ENCODE measurements at regions not wholly inside any gene's neighbourhood (a gene's known extent, or its start where the extent isn't known, plus 50 kb on each side); places are given as distances from the start of the nearest gene placed in this dataset.
A peak's percentile ranks its signal among the peaks of the same experiment; 100 is the strongest.

DNA sequence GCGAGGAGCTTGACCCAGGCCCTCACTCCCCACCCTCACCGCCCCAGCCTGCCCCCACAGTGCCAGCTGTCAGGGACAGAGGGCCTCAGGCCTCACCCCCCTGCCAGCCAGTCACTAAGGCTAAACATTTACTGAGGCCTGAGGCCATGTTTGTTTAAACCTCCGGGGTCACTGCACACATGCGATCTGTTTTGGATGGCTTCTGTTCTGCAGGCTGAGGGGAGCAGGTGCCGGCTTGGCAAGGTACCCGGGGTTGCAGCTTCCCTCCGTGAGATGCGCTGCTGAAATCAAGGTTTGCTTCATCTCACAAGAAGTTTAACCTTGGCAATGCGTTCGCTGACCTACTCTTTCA lies 103.3 kb upstream of the BOD1 start:
- peaks cover 6% of the 10 kb centered on the region for H3K4me1 ChIP-seq (ENCODE audit: control insufficient read depth, insufficient read depth, low read length)
- POLR2A ChIA-PET (ENCODE audit: unreplicated experiment): no interaction called here
- no peak overlapping the region for H3K4me2 ChIP-seq (ENCODE audit: low read depth, low read length)
- no peak overlapping the region for H2BK120ac ChIP-seq (ENCODE audit: low read depth, low read length)
- CTCF ChIA-PET: no interaction called here
- no peaks in the 10 kb centered on the region for H3K36me3 ChIP-seq (ENCODE audit: control insufficient read depth, insufficient read depth, low read length)
- H2AK5ac ChIP-seq (ENCODE audit: low read depth, low read length): no peak overlapping the region
- no peak overlapping the region for H3K4ac ChIP-seq (ENCODE audit: low read depth, low read length)
- no peak overlapping the region for H2BK15ac ChIP-seq (ENCODE audit: low read depth, low read length)
- H3K27ac ChIP-seq (ENCODE audit: insufficient read depth, low read length): no peak overlapping the region
- H2AFZ ChIP-seq (replicated peaks; ENCODE audit: low read length, poor library complexity): peak overlapping the region; percentile 51
- no peaks in the 10 kb centered on the region; the same call in 1 of the 2 replicates for H3K9me1 ChIP-seq (ENCODE audit: insufficient read depth, low read length)
- no peaks in the 10 kb centered on the region for H4K20me1 ChIP-seq (ENCODE audit: insufficient read depth, low read length)
- ATAC-seq (ENCODE audit: low read depth) (peak; percentile 20), DNase-seq (no peak)
- no peak overlapping the region for H4K91ac ChIP-seq (ENCODE audit: insufficient read depth, low read depth, low read length)
- H3K27me3 ChIP-seq (ENCODE audit: control insufficient read depth, insufficient read depth, low read length): peaks cover 5% of the 10 kb centered on the region
- H2BK20ac ChIP-seq (ENCODE audit: low read depth, low read length): no peak overlapping the region
- in situ Hi-C loops (cut with MboI; ENCODE audit: low sequenced_read_pairs) (no loop called here), intact Hi-C loops (cut with micrococcal nuclease) (loop anchor here (5.0 to 10.0 kb wide), 2 partner anchors 173 to 255 kb away; no protein-coding TSS in a partner anchor), dilution Hi-C loops (cut with HindIII; ENCODE audit: low sequenced_read_pairs, unreplicated experiment) (no loop called here)
- TF ChIP-seq RFX5 (IDR thresholded peaks at IDR 0.05; ENCODE audit: low read depth, low read length): no peak
- TF ChIP-seq NFE2L2 (IDR thresholded peaks at IDR 0.05; ENCODE audit: low read depth, low read length): no peak
- TF ChIP-seq CEBPB (IDR thresholded peaks at IDR 0.05; ENCODE audit: low read depth, low read length): no peak
- no peak for TF ChIP-seq CHD1 (IDR thresholded peaks at IDR 0.05; ENCODE audit: low read depth, low read length)
- TF ChIP-seq RCOR1 (IDR thresholded peaks at IDR 0.05; ENCODE audit: insufficient replicate concordance, low read length): no peak
- TF ChIP-seq, protein P1, sequence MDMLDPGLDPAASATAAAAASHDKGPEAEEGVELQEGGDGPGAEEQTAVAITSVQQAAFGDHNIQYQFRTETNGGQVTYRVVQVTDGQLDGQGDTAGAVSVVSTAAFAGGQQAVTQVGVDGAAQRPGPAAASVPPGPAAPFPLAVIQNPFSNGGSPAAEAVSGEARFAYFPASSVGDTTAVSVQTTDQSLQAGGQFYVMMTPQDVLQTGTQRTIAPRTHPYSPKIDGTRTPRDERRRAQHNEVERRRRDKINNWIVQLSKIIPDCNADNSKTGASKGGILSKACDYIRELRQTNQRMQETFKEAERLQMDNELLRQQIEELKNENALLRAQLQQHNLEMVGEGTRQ (IDR thresholded peaks at IDR 0.05; ENCODE audit: low read depth, low read length): no peak
- no peak for TF ChIP-seq SMC3 (IDR thresholded peaks at IDR 0.05; ENCODE audit: low read depth, low read length)
- no peak for TF ChIP-seq MXI1 (IDR thresholded peaks at IDR 0.05; ENCODE audit: borderline replicate concordance, low read depth, low read length)
- TF ChIP-seq POLR2A (IDR thresholded peaks at IDR 0.05; ENCODE audit: low read depth, low read length): no peak
- TF ChIP-seq FOS (IDR thresholded peaks at IDR 0.05; ENCODE audit: low read depth, low read length): no peak
- TF ChIP-seq MAFK (IDR thresholded peaks at IDR 0.05; ENCODE audit: low read depth, low read length): no peak
- no peak for TF ChIP-seq BHLHE40 (IDR thresholded peaks at IDR 0.05; ENCODE audit: low read depth, low read length)
- H2AK9ac ChIP-seq (replicated peaks; ENCODE audit: low read depth, low read length, poor library complexity): no peak overlapping the region
- no peaks in the 10 kb centered on the region for H3K9me3 ChIP-seq (ENCODE audit: control insufficient read depth, insufficient read depth, low read length)
- H4K5ac ChIP-seq (ENCODE audit: low read depth, low read length): no peak overlapping the region
- H3K18ac ChIP-seq (ENCODE audit: low read depth, low read length): no peak overlapping the region
- H2BK5ac ChIP-seq (ENCODE audit: low read depth, low read length, poor library complexity, severe bottlenecking): no peak overlapping the region
- no peak overlapping the region for H3K14ac ChIP-seq (replicated peaks; ENCODE audit: low read depth, low read length)
- no peaks in the 10 kb centered on the region for H3K79me1 ChIP-seq (ENCODE audit: low read depth in 1 of 2, low read length in 2 of 2)
- no TSS peak for BruUV-seq (replicated peaks)
- H3K23ac ChIP-seq (ENCODE audit: low read depth, low read length): no peak overlapping the region
- no peak overlapping the region for H3K9ac ChIP-seq (ENCODE audit: low read depth, low read length)
- WGBS, 2 experiments (ENCODE audit: extremely low coverage in 2 of 2, insufficient read length in 1 of 2): 53% methylated on average over 8 of the region's 10 CpGs; no CpG with 5 or more reads in 1 of the 2 experiments
- no peak overlapping the region for H3K56ac ChIP-seq (ENCODE audit: extremely low read depth, insufficient read depth, low read length)
- H4K8ac ChIP-seq (ENCODE audit: low read depth in 2 of 2, low read length in 2 of 2): no peak overlapping the region
- no peak overlapping the region for H3K4me3 ChIP-seq (ENCODE audit: insufficient read depth, low read depth, low read length)
